NB4 (cell line): ENCODE measurements at regions not wholly inside any gene's neighbourhood (a gene's known extent, or its start where the extent isn't known, plus 50 kb on each side); places are given as distances from the start of the nearest gene placed in this dataset.

Experiments used
- DNase-seq: peaks from one replicate; pipeline ENCODE4 v3.0.0; 2010; ENCODE audit warnings: low read depth
- H3K4me3 ChIP-seq: one replicate; pipeline ENCODE4 v1.5.1; 2011; ENCODE audit warnings: mild to moderate bottlenecking, low read depth, low read length, moderate library complexity
- MYC ChIP-seq: IDR thresholded peaks from 2 replicates; pipeline ENCODE4 v1.6.1; 2011; ENCODE audit warnings: low read depth, low read length
- POLR2A ChIP-seq: IDR thresholded peaks from 2 replicates; pipeline ENCODE4 v1.6.1; 2011; ENCODE audit warnings: mild to moderate bottlenecking; ENCODE audit not compliant: insufficient read length; ENCODE audit errors: extremely low read depth
- TF ChIP-seq, protein P1 (sequence below): IDR thresholded peaks from one replicate; pipeline ENCODE4 v1.5.1; 2012; ENCODE audit warnings: low read depth, low read length
- TF ChIP-seq, protein P2 (sequence below): IDR thresholded peaks from 2 replicates; pipeline ENCODE4 v1.6.1; 2011; ENCODE audit warnings: low read depth, low read length

DNA sequence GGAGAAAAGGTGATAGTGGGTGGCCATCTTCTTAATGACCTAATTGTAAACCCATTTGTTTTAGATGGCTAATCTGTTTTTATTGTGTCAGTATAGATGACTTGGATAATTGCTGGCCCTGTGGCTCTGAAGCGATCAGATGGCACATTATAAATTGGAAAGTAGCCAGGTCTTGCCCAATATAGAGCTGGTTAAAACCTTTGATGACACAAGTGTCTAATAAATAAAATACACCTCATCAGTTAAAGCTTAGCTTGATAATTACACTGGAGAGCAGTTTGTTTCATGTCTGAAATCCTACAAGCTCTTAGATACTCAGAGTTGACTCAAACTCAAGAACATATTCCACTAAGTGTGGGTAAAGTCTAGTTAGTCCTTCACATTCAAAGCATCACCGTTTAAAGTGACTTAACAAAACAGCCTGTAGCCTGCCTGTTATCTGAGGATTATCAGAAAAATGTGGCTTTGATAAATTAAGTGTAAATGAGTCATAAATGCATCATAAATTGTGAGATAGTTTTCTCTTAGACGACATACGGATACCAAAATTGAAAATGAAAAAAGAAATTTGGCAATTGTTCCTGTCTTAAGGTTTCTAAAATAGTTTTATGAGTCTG is 280.9 kb downstream of the LRIG3 start:
- TF ChIP-seq, protein P1, sequence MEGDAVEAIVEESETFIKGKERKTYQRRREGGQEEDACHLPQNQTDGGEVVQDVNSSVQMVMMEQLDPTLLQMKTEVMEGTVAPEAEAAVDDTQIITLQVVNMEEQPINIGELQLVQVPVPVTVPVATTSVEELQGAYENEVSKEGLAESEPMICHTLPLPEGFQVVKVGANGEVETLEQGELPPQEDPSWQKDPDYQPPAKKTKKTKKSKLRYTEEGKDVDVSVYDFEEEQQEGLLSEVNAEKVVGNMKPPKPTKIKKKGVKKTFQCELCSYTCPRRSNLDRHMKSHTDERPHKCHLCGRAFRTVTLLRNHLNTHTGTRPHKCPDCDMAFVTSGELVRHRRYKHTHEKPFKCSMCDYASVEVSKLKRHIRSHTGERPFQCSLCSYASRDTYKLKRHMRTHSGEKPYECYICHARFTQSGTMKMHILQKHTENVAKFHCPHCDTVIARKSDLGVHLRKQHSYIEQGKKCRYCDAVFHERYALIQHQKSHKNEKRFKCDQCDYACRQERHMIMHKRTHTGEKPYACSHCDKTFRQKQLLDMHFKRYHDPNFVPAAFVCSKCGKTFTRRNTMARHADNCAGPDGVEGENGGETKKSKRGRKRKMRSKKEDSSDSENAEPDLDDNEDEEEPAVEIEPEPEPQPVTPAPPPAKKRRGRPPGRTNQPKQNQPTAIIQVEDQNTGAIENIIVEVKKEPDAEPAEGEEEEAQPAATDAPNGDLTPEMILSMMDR: no peak
- TF ChIP-seq MYC (no peak), POLR2A (no peak)
- TF ChIP-seq, protein P2, sequence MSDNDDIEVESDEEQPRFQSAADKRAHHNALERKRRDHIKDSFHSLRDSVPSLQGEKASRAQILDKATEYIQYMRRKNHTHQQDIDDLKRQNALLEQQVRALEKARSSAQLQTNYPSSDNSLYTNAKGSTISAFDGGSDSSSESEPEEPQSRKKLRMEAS: no peak
- DNase-seq: no peak
- no peak overlapping the region for H3K4me3 ChIP-seq

GRCh38 chr12:58640314-58640713 is 280.0 kb downstream of the LRIG3 start:
- TF ChIP-seq, protein P1: no peak
- TF ChIP-seq POLR2A: no peak
- TF ChIP-seq, protein P2: no peak
- no peak for TF ChIP-seq MYC
- no peak overlapping the region for H3K4me3 ChIP-seq
- DNase-seq: no peak

DNA sequence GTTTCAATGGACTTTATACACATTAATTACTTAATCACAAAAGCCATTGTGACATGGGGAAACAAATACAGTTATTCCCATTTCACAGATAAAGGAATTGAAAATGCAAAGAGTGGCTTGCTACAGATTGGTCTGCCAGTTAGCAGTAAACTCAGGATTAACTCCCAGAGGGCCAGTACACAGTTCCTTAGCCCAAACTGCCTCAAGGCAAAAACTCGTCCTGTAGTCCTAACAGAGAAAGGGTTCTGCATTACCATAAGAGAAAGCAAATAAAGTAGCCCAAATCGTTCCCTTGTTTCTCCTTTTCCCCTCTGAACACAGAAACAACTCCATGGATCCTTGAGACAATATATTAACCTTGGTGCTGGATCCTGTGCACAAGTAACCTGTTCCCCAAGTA is 274.4 kb downstream of the LRIG3 start:
- no peak overlapping the region for H3K4me3 ChIP-seq
- TF ChIP-seq, protein P1: no peak
- TF ChIP-seq MYC (no peak), POLR2A (no peak)
- TF ChIP-seq, protein P2: no peak
- no peak for DNase-seq

- no peak overlapping the region for H3K4me3 ChIP-seq
- no peak for DNase-seq
- TF ChIP-seq POLR2A: no peak
- TF ChIP-seq, protein P1: no peak
- no peak for TF ChIP-seq MYC
- TF ChIP-seq, protein P2: no peak
Measured at GRCh38 chr12:58647495-58647894, 272.8 kb downstream of the LRIG3 start.

DNA sequence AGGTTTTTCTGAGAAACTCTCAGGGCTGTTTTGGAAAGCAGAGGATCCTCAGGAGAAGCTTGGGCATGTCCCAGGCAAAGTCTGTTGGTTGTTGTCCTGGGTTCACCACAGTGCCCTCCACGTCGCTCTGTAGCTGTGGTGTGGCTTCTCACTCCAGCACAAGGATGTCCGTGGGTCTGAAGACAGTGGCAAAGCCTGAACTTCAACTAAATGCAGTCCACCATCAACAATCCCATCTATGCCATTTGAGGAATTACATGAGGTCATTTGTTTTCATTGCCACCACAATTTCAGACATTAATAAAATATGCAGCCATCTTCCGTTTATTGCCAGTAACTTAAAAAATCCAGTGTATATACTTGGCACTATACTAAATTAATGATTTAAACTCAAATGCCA is 272.1 kb downstream of the LRIG3 start:
- DNase-seq: no peak
- H3K4me3 ChIP-seq: no peak overlapping the region
- no peak for TF ChIP-seq POLR2A
- TF ChIP-seq MYC: no peak
- TF ChIP-seq, protein P2: no peak
- TF ChIP-seq, protein P1: no peak

- no peak for DNase-seq
- no peak overlapping the region for H3K4me3 ChIP-seq
- TF ChIP-seq POLR2A (no peak), MYC (no peak)
- TF ChIP-seq, protein P2: no peak
Measured at GRCh38 chr12:58651850-58652249, 268.5 kb downstream of the LRIG3 start.
